ENCODE measurements at regions not wholly inside any gene's neighbourhood (a gene's known extent, or its start where the extent isn't known, plus 50 kb on each side); places are given as distances from the start of the nearest gene placed in this dataset.

DNA sequence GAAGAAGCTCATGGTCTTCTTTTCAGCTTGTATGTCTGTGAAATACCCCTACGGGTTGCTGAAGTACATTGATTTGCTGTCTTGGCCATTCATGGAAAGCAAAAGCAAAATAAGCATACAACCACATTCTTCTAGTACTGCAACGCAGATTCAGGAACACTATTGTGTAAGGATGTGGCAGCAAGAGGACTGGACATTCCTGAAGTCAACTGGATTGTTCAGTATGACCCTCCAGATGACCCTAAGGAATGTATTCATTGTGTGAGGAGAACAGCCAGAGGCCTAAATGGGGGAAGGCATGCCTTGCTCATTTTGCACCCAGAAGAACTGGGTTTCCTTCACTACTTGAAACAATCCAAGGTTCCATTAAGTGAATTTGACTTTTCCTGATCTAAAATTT is 133.4 kb upstream of the ANKRD1 start:
- no peak for TF ChIP-seq POLR2A (IDR thresholded peaks at IDR 0.05; ENCODE audit: low read depth, low read length)
- no peak for TF ChIP-seq SPI1 (IDR thresholded peaks at IDR 0.05; ENCODE audit: low read depth, low read length)
- no peak for TF ChIP-seq POLR2AphosphoS5 (IDR thresholded peaks at IDR 0.05; ENCODE audit: low read depth, low read length)
